Vagina (tissue), 2 donors: ENCODE measurements at regions not wholly inside any gene's neighbourhood (a gene's known extent, or its start where the extent isn't known, plus 50 kb on each side); places are given as distances from the start of the nearest gene placed in this dataset.

Source experiments
- POLR2A ChIP-seq, 2 donors: fragments of 450-650 bp; IDR thresholded peaks; one replicate each; pipeline ENCODE4 v1.6.1; 2017; ENCODE audit warnings: antibody characterized with exemption in 2 of 2, mild to moderate bottlenecking in 2 of 2, moderate library complexity in 2 of 2
- TF ChIP-seq, protein P1 (sequence below), 3 experiments: fragments of 450-650 bp in 2 of 3; fragments of 200-600 bp in 1 of 3; sonication (generic) in 1 of 3; IDR thresholded peaks; one replicate each; pipeline ENCODE4 v1.5.1; 2017 to 2019; ENCODE audit warnings: antibody characterized with exemption in 3 of 3, mild to moderate bottlenecking in 2 of 3, moderate library complexity in 2 of 3

DNA sequence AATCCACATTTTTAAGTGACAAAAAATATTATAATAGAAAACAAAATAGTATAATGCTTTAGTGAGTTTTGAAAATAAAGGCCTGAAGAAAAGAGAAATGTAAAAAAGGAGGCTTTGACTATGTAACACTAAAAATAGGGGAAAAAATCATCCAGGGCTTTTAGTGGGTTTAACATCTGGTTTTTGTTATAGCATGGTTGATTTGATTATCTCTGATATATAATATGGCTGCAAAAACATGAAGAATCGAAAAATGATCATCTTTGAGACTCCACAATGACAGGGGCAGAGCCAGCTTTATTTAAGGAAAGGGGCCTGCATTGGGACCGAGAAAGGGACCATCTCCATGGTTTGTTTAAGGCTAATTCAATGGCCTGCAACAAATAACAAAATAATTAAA is 393.8 kb downstream of the PLK2 start:
- TF ChIP-seq, protein P1, sequence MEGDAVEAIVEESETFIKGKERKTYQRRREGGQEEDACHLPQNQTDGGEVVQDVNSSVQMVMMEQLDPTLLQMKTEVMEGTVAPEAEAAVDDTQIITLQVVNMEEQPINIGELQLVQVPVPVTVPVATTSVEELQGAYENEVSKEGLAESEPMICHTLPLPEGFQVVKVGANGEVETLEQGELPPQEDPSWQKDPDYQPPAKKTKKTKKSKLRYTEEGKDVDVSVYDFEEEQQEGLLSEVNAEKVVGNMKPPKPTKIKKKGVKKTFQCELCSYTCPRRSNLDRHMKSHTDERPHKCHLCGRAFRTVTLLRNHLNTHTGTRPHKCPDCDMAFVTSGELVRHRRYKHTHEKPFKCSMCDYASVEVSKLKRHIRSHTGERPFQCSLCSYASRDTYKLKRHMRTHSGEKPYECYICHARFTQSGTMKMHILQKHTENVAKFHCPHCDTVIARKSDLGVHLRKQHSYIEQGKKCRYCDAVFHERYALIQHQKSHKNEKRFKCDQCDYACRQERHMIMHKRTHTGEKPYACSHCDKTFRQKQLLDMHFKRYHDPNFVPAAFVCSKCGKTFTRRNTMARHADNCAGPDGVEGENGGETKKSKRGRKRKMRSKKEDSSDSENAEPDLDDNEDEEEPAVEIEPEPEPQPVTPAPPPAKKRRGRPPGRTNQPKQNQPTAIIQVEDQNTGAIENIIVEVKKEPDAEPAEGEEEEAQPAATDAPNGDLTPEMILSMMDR (IDR thresholded peaks at IDR 0.05), result no peak
- no peak for TF ChIP-seq POLR2A (IDR thresholded peaks at IDR 0.05)
